ENCODE measurements at regions not wholly inside any gene's neighbourhood (a gene's known extent, or its start where the extent isn't known, plus 50 kb on each side); places are given as distances from the start of the nearest gene placed in this dataset.

- TF ChIP-seq POLR2A (IDR thresholded peaks at IDR 0.05; ENCODE audit: low read depth, low read length) (no peak), GATA2 (IDR thresholded peaks at IDR 0.05; ENCODE audit: insufficient read depth, insufficient read length, low read depth, low read length) (no peak), POLR2AphosphoS5 (IDR thresholded peaks at IDR 0.05; ENCODE audit: insufficient read depth, low read depth, low read length) (no peak), JUN (IDR thresholded peaks at IDR 0.05; ENCODE audit: borderline replicate concordance, insufficient read depth, insufficient read length, low read depth) (no peak)
- Histone ChIP-seq H3K9me3 (replicated peaks; ENCODE audit: control insufficient read depth, insufficient read depth, low read length) (peaks cover 3% of the 10 kb centered on the region), H3K36me3 (ENCODE audit: control insufficient read depth in 2 of 2, extremely low read depth in 1 of 2, insufficient read depth in 2 of 2, low read length in 2 of 2) (no peaks in the 10 kb centered on the region), H3K4me2 (ENCODE audit: insufficient read depth, low read length) (no peak overlapping the region), H3K4me3 (replicated peaks in 1 of 3; ENCODE audit: insufficient read depth in 1 of 3, low read depth in 1 of 3, low read length in 3 of 3) (no peak overlapping the region), H4K20me1 (replicated peaks; ENCODE audit: control insufficient read depth, extremely low read depth, insufficient read depth, low read length) (no peaks in the 10 kb centered on the region), H3K27ac (ENCODE audit: insufficient read depth, low read depth, low read length) (no peak overlapping the region), H3K9me1 (replicated peaks; ENCODE audit: control insufficient read depth, extremely low read depth, insufficient read depth, low read length) (no peaks in the 10 kb centered on the region), H2AFZ (ENCODE audit: low read depth, low read length) (no peak overlapping the region), H3K4me1 (ENCODE audit: control insufficient read depth, extremely low read depth, insufficient read depth, low read length) (no peaks in the 10 kb centered on the region), H3K79me2 (ENCODE audit: control insufficient read depth, insufficient read depth, low read length) (no peaks in the 10 kb centered on the region), H3K9ac (replicated peaks; ENCODE audit: extremely low read depth, insufficient read depth, low read length) (no peak overlapping the region), H3K27me3 (ENCODE audit: control insufficient read depth in 2 of 2, insufficient read depth in 2 of 2, low read length in 2 of 2) (no peaks in the 10 kb centered on the region)
- dilution Hi-C loops (cut with MboI; ENCODE audit: extremely low pct_ligation_motif_present, low sequenced_read_pairs): no loop called here
- ChIA-PET CTCF (no interaction called here), POLR2A (no interaction called here)
- DNase-seq (ENCODE audit: low read depth, low spot score) (no peak), FAIRE-seq (no peak)
- no TSS peak for BruUV-seq (replicated peaks)
- intact Hi-C loops (cut with micrococcal nuclease): no loop called here
These were observed 1308.9 kb downstream of the OLFM4 start for GRCh38 chr13:54337540-54337939.

GRCh38 chr13:54347531-54347930, 1318.9 kb downstream of the OLFM4 start:
- no peaks in the 10 kb centered on the region for H3K79me2 ChIP-seq (ENCODE audit: control insufficient read depth, insufficient read depth, low read length)
- ChIA-PET POLR2A (no interaction called here), CTCF (no interaction called here)
- no TSS peak for BruUV-seq (replicated peaks)
- no peak overlapping the region for H2AFZ ChIP-seq (ENCODE audit: low read depth, low read length)
- dilution Hi-C loops (cut with MboI; ENCODE audit: extremely low pct_ligation_motif_present, low sequenced_read_pairs): no loop called here
- FAIRE-seq (no peak), DNase-seq (ENCODE audit: low read depth, low spot score) (no peak)
- no peaks in the 10 kb centered on the region for H4K20me1 ChIP-seq (replicated peaks; ENCODE audit: control insufficient read depth, extremely low read depth, insufficient read depth, low read length)
- H3K36me3 ChIP-seq (ENCODE audit: control insufficient read depth in 2 of 2, extremely low read depth in 1 of 2, insufficient read depth in 2 of 2, low read length in 2 of 2): no peaks in the 10 kb centered on the region
- TF ChIP-seq POLR2AphosphoS5 (IDR thresholded peaks at IDR 0.05; ENCODE audit: insufficient read depth, low read depth, low read length) (no peak), EZH2 (IDR thresholded peaks at IDR 0.05; ENCODE audit: borderline replicate concordance, low read depth, low read length, severe bottlenecking) (no peak), MYC (IDR thresholded peaks at IDR 0.05; ENCODE audit: low read depth, low read length) (no peak), GATA2 (IDR thresholded peaks at IDR 0.05; ENCODE audit: insufficient read depth, insufficient read length, low read depth, low read length) (no peak), FOS (IDR thresholded peaks at IDR 0.05; ENCODE audit: borderline replicate concordance, insufficient read depth, low read length) (no peak), POLR2A (IDR thresholded peaks at IDR 0.05; ENCODE audit: low read depth, low read length) (no peak), JUN (IDR thresholded peaks at IDR 0.05; ENCODE audit: borderline replicate concordance, insufficient read depth, insufficient read length, low read depth) (no peak)
- TF ChIP-seq, protein P1, sequence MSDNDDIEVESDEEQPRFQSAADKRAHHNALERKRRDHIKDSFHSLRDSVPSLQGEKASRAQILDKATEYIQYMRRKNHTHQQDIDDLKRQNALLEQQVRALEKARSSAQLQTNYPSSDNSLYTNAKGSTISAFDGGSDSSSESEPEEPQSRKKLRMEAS (IDR thresholded peaks at IDR 0.05; ENCODE audit: insufficient read depth, insufficient read length): no peak
- TF ChIP-seq, protein P2, sequence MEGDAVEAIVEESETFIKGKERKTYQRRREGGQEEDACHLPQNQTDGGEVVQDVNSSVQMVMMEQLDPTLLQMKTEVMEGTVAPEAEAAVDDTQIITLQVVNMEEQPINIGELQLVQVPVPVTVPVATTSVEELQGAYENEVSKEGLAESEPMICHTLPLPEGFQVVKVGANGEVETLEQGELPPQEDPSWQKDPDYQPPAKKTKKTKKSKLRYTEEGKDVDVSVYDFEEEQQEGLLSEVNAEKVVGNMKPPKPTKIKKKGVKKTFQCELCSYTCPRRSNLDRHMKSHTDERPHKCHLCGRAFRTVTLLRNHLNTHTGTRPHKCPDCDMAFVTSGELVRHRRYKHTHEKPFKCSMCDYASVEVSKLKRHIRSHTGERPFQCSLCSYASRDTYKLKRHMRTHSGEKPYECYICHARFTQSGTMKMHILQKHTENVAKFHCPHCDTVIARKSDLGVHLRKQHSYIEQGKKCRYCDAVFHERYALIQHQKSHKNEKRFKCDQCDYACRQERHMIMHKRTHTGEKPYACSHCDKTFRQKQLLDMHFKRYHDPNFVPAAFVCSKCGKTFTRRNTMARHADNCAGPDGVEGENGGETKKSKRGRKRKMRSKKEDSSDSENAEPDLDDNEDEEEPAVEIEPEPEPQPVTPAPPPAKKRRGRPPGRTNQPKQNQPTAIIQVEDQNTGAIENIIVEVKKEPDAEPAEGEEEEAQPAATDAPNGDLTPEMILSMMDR (IDR thresholded peaks at IDR 0.05; ENCODE audit: extremely low read depth in 1 of 2, insufficient read depth in 1 of 2, low read depth in 1 of 2, low read length in 2 of 2): no peak
- H3K4me1 ChIP-seq (ENCODE audit: control insufficient read depth, extremely low read depth, insufficient read depth, low read length): no peaks in the 10 kb centered on the region
- no peak overlapping the region for H3K9ac ChIP-seq (replicated peaks; ENCODE audit: extremely low read depth, insufficient read depth, low read length)
- no peak overlapping the region for H3K4me2 ChIP-seq (ENCODE audit: insufficient read depth, low read length)
- H3K9me3 ChIP-seq (replicated peaks; ENCODE audit: control insufficient read depth, insufficient read depth, low read length): no peaks in the 10 kb centered on the region
- no peaks in the 10 kb centered on the region for H3K9me1 ChIP-seq (replicated peaks; ENCODE audit: control insufficient read depth, extremely low read depth, insufficient read depth, low read length)
- no peaks in the 10 kb centered on the region for H3K27me3 ChIP-seq (ENCODE audit: control insufficient read depth in 2 of 2, insufficient read depth in 2 of 2, low read length in 2 of 2)
- no peak overlapping the region for H3K4me3 ChIP-seq (replicated peaks in 1 of 3; ENCODE audit: insufficient read depth in 1 of 3, low read depth in 1 of 3, low read length in 3 of 3)
- intact Hi-C loops (cut with micrococcal nuclease): no loop called here
- no peak overlapping the region for H3K27ac ChIP-seq (ENCODE audit: insufficient read depth, low read depth, low read length)
